GM19468 (cell line): ENCODE measurements at regions not wholly inside any gene's neighbourhood (a gene's known extent, or its start where the extent isn't known, plus 50 kb on each side); places are given as distances from the start of the nearest gene placed in this dataset.
"Not testable (repeated sequence)": the region's sequence is repeated elsewhere in the genome, so short reads cannot be mapped to it uniquely, and the experiment has no call there.

ENCODE experiments used
- ATAC-seq: cut with Tn5 transposase; IDR thresholded peaks from one replicate; pipeline ENCODE4 v1.9.1; 2021; ENCODE audit warnings: mild to moderate bottlenecking, moderate library complexity, moderate number of reproducible peaks; ENCODE audit not compliant: unreplicated experiment; ENCODE audit errors: extremely low read depth

- ATAC-seq, result no peak
Measured at GRCh38 chr12:116360579-116361413, 83.3 kb upstream of the MED13L start.

GRCh38 chr12:116361414-116362223 lies 84.1 kb upstream of the MED13L start:
- no peak for ATAC-seq

- ATAC-seq, result no peak
Measured at GRCh38 chr12:116365114-116365513, 87.6 kb upstream of the MED13L start.

- ATAC-seq, result no peak
Measured at GRCh38 chr12:116365606-116366455, 88.3 kb upstream of the MED13L start.

GRCh38 chr12:116366456-116366776 lies 88.9 kb upstream of the MED13L start:
- ATAC-seq, result no peak

- no peak for ATAC-seq
Measured at GRCh38 chr12:116366824-116367223, 89.3 kb upstream of the MED13L start.

- no peak for ATAC-seq
Measured at GRCh38 chr12:116368196-116369194, 91.0 kb upstream of the MED13L start.

- ATAC-seq, result no peak
Measured at GRCh38 chr12:116370004-116370404, 92.5 kb upstream of the MED13L start.

GRCh38 chr12:116370886-116371580 lies 93.5 kb upstream of the MED13L start:
- no peak for ATAC-seq

- ATAC-seq, result no peak
Measured at GRCh38 chr12:116372815-116373214, 95.3 kb upstream of the MED13L start.

GRCh38 chr12:116373572-116374206 lies 96.2 kb upstream of the MED13L start:
- ATAC-seq, result no peak

- no peak for ATAC-seq
Measured at GRCh38 chr12:116374207-116374606, 96.7 kb upstream of the MED13L start.

- no peak for ATAC-seq
Measured at GRCh38 chr12:116375278-116375842, 97.9 kb upstream of the MED13L start.

- no peak for ATAC-seq
Measured at GRCh38 chr12:116376354-116377193, 99.1 kb upstream of the MED13L start.

GRCh38 chr12:116377194-116377571 lies 99.7 kb upstream of the MED13L start:
- not testable (repeated sequence) for ATAC-seq

- ATAC-seq, result no peak
Measured at GRCh38 chr12:116378002-116378401, 100.5 kb upstream of the MED13L start.

GRCh38 chr12:116380108-116380507 lies 102.6 kb upstream of the MED13L start:
- ATAC-seq, result no peak
